ENCODE measurements at regions not wholly inside any gene's neighbourhood (a gene's known extent, or its start where the extent isn't known, plus 50 kb on each side); places are given as distances from the start of the nearest gene placed in this dataset.
"Not testable (repeated sequence)": the region's sequence is repeated elsewhere in the genome, so short reads cannot be mapped to it uniquely, and the experiment has no call there.

- DNase-seq (ENCODE audit: low read depth in 2 of 2) = no peak
These were observed 655.2 kb downstream of the FAM133A start for GRCh38 chrX:94329182-94329581.

GRCh38 chrX:94341730-94342129, 667.7 kb downstream of the FAM133A start:
- DNase-seq (ENCODE audit: low read depth in 2 of 2) = not testable (repeated sequence)

GRCh38 chrX:94361241-94361640, 687.2 kb downstream of the FAM133A start:
- no peak for DNase-seq (ENCODE audit: low read depth in 2 of 2)

- no peak for DNase-seq (ENCODE audit: low read depth in 2 of 2)
These were observed 691.7 kb downstream of the FAM133A start for GRCh38 chrX:94365736-94366135.

- DNase-seq (ENCODE audit: low read depth in 2 of 2) = no peak
These were observed 692.6 kb downstream of the FAM133A start for GRCh38 chrX:94366616-94367015.

GRCh38 chrX:94389044-94389443, 715.0 kb downstream of the FAM133A start:
- DNase-seq (ENCODE audit: low read depth in 2 of 2) = no peak

GRCh38 chrX:94400488-94400887, 726.5 kb downstream of the FAM133A start:
- no peak for DNase-seq (ENCODE audit: low read depth in 2 of 2)

GRCh38 chrX:94401426-94401825, 727.4 kb downstream of the FAM133A start:
- no peak for DNase-seq (ENCODE audit: low read depth in 2 of 2)

- DNase-seq (ENCODE audit: low read depth in 2 of 2) = no peak
These were observed 740.7 kb downstream of the FAM133A start for GRCh38 chrX:94414746-94415145.

- no peak for DNase-seq (ENCODE audit: low read depth in 2 of 2)
These were observed 744.1 kb downstream of the FAM133A start for GRCh38 chrX:94418065-94418464.

GRCh38 chrX:94424456-94424855, 750.5 kb downstream of the FAM133A start:
- DNase-seq (ENCODE audit: low read depth in 2 of 2) = no peak

- no peak for DNase-seq (ENCODE audit: low read depth in 2 of 2)
These were observed 756.1 kb downstream of the FAM133A start for GRCh38 chrX:94430091-94430490.

GRCh38 chrX:94435799-94436198, 761.8 kb downstream of the FAM133A start:
- DNase-seq (ENCODE audit: low read depth in 2 of 2) = no peak

- no peak for DNase-seq (ENCODE audit: low read depth in 2 of 2)
These were observed 780.2 kb downstream of the FAM133A start for GRCh38 chrX:94454159-94454558.

GRCh38 chrX:94454606-94455005, 780.6 kb downstream of the FAM133A start:
- no peak for DNase-seq (ENCODE audit: low read depth in 2 of 2)

GRCh38 chrX:94455782-94456181, 781.8 kb downstream of the FAM133A start:
- DNase-seq (ENCODE audit: low read depth in 2 of 2) = no peak

GRCh38 chrX:94492541-94492940, 818.5 kb downstream of the FAM133A start:
- DNase-seq (ENCODE audit: low read depth in 2 of 2) = no peak

GRCh38 chrX:94493405-94493804, 819.4 kb downstream of the FAM133A start:
- no peak for DNase-seq (ENCODE audit: low read depth in 2 of 2)

GRCh38 chrX:94511564-94511963, 837.6 kb downstream of the FAM133A start:
- DNase-seq (ENCODE audit: low read depth in 2 of 2) = no peak

GRCh38 chrX:94515009-94515408, 841.0 kb downstream of the FAM133A start:
- DNase-seq (ENCODE audit: low read depth in 2 of 2) = no peak

GRCh38 chrX:94524867-94525266, 850.9 kb downstream of the FAM133A start:
- no peak for DNase-seq (ENCODE audit: low read depth in 2 of 2)

GRCh38 chrX:94545722-94546121, 871.7 kb downstream of the FAM133A start:
- no peak for DNase-seq (ENCODE audit: low read depth in 2 of 2)

GRCh38 chrX:94551831-94552230, 877.8 kb downstream of the FAM133A start:
- DNase-seq (ENCODE audit: low read depth in 2 of 2) = no peak

- DNase-seq (ENCODE audit: low read depth in 2 of 2) = no peak
These were observed 886.9 kb downstream of the FAM133A start for GRCh38 chrX:94560930-94561329.
